ENCODE measurements at regions not wholly inside any gene's neighbourhood (a gene's known extent, or its start where the extent isn't known, plus 50 kb on each side); places are given as distances from the start of the nearest gene placed in this dataset.
"Not testable (repeated sequence)": the region's sequence is repeated elsewhere in the genome, so short reads cannot be mapped to it uniquely, and the experiment has no call there.

DNA sequence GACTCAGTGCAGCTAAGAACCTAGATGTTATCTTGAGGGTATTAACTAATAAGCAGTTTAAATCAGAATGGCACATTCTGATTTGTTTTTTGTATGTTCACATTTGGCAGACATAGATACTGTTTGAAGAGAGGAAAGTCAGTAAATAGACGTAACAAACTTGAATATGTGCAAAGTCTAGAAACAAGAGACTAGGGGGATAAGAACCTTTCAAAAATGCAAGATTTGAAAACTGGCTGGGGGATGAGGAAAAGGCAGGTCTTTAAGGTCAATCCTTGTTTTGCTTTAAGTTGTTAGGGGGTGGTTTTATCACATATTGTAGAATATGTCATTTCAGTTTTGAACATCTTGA is 136.5 kb downstream of the ZNF92 start:
- TF ChIP-seq, protein P1, sequence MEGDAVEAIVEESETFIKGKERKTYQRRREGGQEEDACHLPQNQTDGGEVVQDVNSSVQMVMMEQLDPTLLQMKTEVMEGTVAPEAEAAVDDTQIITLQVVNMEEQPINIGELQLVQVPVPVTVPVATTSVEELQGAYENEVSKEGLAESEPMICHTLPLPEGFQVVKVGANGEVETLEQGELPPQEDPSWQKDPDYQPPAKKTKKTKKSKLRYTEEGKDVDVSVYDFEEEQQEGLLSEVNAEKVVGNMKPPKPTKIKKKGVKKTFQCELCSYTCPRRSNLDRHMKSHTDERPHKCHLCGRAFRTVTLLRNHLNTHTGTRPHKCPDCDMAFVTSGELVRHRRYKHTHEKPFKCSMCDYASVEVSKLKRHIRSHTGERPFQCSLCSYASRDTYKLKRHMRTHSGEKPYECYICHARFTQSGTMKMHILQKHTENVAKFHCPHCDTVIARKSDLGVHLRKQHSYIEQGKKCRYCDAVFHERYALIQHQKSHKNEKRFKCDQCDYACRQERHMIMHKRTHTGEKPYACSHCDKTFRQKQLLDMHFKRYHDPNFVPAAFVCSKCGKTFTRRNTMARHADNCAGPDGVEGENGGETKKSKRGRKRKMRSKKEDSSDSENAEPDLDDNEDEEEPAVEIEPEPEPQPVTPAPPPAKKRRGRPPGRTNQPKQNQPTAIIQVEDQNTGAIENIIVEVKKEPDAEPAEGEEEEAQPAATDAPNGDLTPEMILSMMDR (IDR thresholded peaks at IDR 0.05): not testable (repeated sequence)
- TF ChIP-seq POLR2A, EP300 (IDR thresholded peaks at IDR 0.05): not testable (repeated sequence)
